ENCODE measurements at regions not wholly inside any gene's neighbourhood (a gene's known extent, or its start where the extent isn't known, plus 50 kb on each side); places are given as distances from the start of the nearest gene placed in this dataset.

- Histone ChIP-seq H3K36me3 (no peaks in the 10 kb centered on the region), H3K27ac (no peak overlapping the region), H3K27me3 (no peaks in the 10 kb centered on the region), H3K9me3 (no peaks in the 10 kb centered on the region), H3K4me3 (no peak overlapping the region), H3K4me1 (no peaks in the 10 kb centered on the region)
- DNase-seq (no peak), ATAC-seq (no peak)
- 29% methylated on average over 1 of the region's 14 CpGs for whole genome bisulfite sequencing (ENCODE audit: insufficient coverage, low coverage, low lambda C conversion rate, missing lambda C conversion rate)
- intact Hi-C loops (cut with DNase I): no loop called here
- no peak for TF ChIP-seq CTCF (IDR thresholded peaks at IDR 0.05)
- TF ChIP-seq POLR2A (IDR thresholded peaks at IDR 0.05): no peak
Measured at GRCh38 chr2:240287011-240287410, 146.6 kb upstream of the OTOS start.

GRCh38 chr2:240287496-240288086, 147.1 kb upstream of the OTOS start:
- Histone ChIP-seq H3K27ac (no peak overlapping the region), H3K36me3 (no peaks in the 10 kb centered on the region), H3K4me3 (no peak overlapping the region), H3K27me3 (no peaks in the 10 kb centered on the region), H3K9me3 (no peaks in the 10 kb centered on the region), H3K4me1 (no peaks in the 10 kb centered on the region)
- no peak for TF ChIP-seq CTCF (IDR thresholded peaks at IDR 0.05)
- no peak for TF ChIP-seq POLR2A (IDR thresholded peaks at IDR 0.05)
- intact Hi-C loops (cut with DNase I): no loop called here
- ATAC-seq (peak in 1 of 4 donors; percentile 17), DNase-seq (no peak)
- 82% methylated on average over 3 of the region's 11 CpGs for WGBS (ENCODE audit: insufficient coverage, low coverage, low lambda C conversion rate, missing lambda C conversion rate)

GRCh38 chr2:240288087-240288521, 147.4 kb upstream of the GPC1 start:
- Histone ChIP-seq H3K27ac (no peak overlapping the region), H3K9me3 (no peaks in the 10 kb centered on the region), H3K36me3 (no peaks in the 10 kb centered on the region), H3K4me1 (no peaks in the 10 kb centered on the region), H3K27me3 (no peaks in the 10 kb centered on the region), H3K4me3 (no peak overlapping the region)
- DNase-seq: no peak
- TF ChIP-seq CTCF (IDR thresholded peaks at IDR 0.05) (no peak), POLR2A (IDR thresholded peaks at IDR 0.05) (no peak)
- 54% methylated on average over 6 of the region's 7 CpGs for WGBS (ENCODE audit: insufficient coverage, low coverage, low lambda C conversion rate, missing lambda C conversion rate)
- intact Hi-C loops (cut with DNase I): no loop called here
- no peak for ATAC-seq

DNA sequence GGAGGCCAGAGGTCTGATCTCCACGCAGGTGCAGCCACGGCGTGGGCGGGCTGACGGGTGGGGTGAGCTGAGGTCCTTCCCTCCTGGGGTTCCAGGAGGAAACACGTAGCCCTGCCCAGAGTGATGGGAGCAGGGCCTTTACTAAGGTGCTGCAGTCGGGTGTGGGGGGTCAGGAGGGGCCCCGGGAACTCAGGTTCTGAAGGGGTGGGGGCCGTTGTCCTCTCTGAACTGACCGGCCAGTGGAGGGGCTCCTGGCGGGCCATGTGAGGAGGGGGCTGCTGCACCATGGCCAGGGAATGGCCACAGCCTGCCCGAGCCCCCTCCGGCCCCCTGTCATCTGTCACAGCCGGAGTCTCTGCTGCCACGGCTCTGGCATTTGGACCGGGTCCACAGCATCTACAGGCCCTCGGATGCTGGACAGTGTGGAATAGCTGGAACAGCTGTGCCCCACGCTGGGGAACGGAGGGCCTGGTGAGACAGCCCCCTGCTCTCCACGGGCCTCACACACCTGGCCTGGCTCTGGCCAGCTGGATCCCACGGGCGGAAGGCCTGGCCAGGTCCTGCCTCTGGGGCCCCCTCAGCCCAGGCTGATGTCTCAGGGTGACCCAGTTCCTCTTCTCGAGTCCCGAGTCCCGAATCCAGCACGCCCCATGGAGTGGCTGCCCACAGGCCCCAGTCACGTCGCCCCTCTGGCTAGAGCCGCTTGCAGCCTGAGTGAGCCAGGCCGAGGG, 145.6 kb upstream of the GPC1 start:
- intact Hi-C loops (cut with DNase I): no loop called here
- H3K27ac ChIP-seq: no peak overlapping the region
- no peaks in the 10 kb centered on the region for H3K36me3 ChIP-seq
- H3K27me3 ChIP-seq: no peaks in the 10 kb centered on the region
- no peak for DNase-seq
- H3K4me1 ChIP-seq: no peaks in the 10 kb centered on the region
- no peak overlapping the region for H3K4me3 ChIP-seq
- 61% methylated on average over 7 of the region's 30 CpGs for WGBS (ENCODE audit: insufficient coverage, low coverage, low lambda C conversion rate, missing lambda C conversion rate)
- TF ChIP-seq POLR2A (IDR thresholded peaks at IDR 0.05) (no peak), CTCF (IDR thresholded peaks at IDR 0.05) (no peak)
- no peak for ATAC-seq
- H3K9me3 ChIP-seq: no peaks in the 10 kb centered on the region

Data from right lobe of liver (tissue), 6 donors.